Effector memory CD8-positive, alpha-beta T cell (primary cell): ENCODE measurements at regions not wholly inside any gene's neighbourhood (a gene's known extent, or its start where the extent isn't known, plus 50 kb on each side); places are given as distances from the start of the nearest gene placed in this dataset.

Experiments used
- ATAC-seq: fragments of 150-1000 bp; cut with Tn5 transposase; replicated peaks from 2 replicates; pipeline ENCODE4 v1.10.0; 2021; ENCODE audit warnings: mild to moderate bottlenecking, moderate library complexity
- DNase-seq, 3 experiments: peaks; one replicate each; pipeline ENCODE4 v3.0.0; 2021
- H3K27ac Mint-ChIP-seq, 2 donors: one replicate each; pipeline ENCODE4 v1.8.0; 2022; ENCODE audit warnings: mild to moderate bottlenecking in 2 of 2, mixed read lengths in 2 of 2, moderate library complexity in 2 of 2
- H3K27me3 Mint-ChIP-seq, 2 donors: one replicate each; pipeline ENCODE4 v1.8.0; 2022; ENCODE audit warnings: mixed read lengths in 2 of 2
- H3K36me3 Mint-ChIP-seq: one replicate; pipeline ENCODE4 v1.8.0; 2022; ENCODE audit warnings: mild to moderate bottlenecking, moderate library complexity, mixed read lengths; ENCODE audit not compliant: insufficient read depth
- H3K4me1 Mint-ChIP-seq, 2 donors: one replicate each; pipeline ENCODE4 v1.8.0; 2022; ENCODE audit warnings: low read depth in 2 of 2, mixed read lengths in 2 of 2
- H3K4me3 Mint-ChIP-seq, 2 donors: one replicate each; pipeline ENCODE4 v1.8.0; 2022; ENCODE audit warnings: mild to moderate bottlenecking in 2 of 2, mixed read lengths in 2 of 2, moderate library complexity in 2 of 2
- H3K9me3 Mint-ChIP-seq, 2 donors: one replicate each; pipeline ENCODE4 v1.8.0; 2022; ENCODE audit warnings: mixed read lengths in 2 of 2

GRCh38 chr1:208759255-208759654 is 515.1 kb upstream of the PLXNA2 start:
- H3K9me3 Mint-ChIP-seq = peaks cover 0 to 4% of the 10 kb centered on the region in 2 donors
- no peak overlapping the region for H3K27ac Mint-ChIP-seq
- H3K4me1 Mint-ChIP-seq = no peaks in the 10 kb centered on the region
- H3K27me3 Mint-ChIP-seq = no peaks in the 10 kb centered on the region
- DNase-seq = no peak
- no peak overlapping the region for H3K4me3 Mint-ChIP-seq
- ATAC-seq = no peak
- no peaks in the 10 kb centered on the region for H3K36me3 Mint-ChIP-seq

- no peak for ATAC-seq
- no peaks in the 10 kb centered on the region for H3K4me1 Mint-ChIP-seq
- DNase-seq = no peak
- no peak overlapping the region for H3K4me3 Mint-ChIP-seq
- peaks cover 0 to 4% of the 10 kb centered on the region in 2 donors for H3K9me3 Mint-ChIP-seq
- no peaks in the 10 kb centered on the region for H3K36me3 Mint-ChIP-seq
- H3K27ac Mint-ChIP-seq = no peak overlapping the region
- no peaks in the 10 kb centered on the region for H3K27me3 Mint-ChIP-seq
These were observed 519.8 kb upstream of the PLXNA2 start for GRCh38 chr1:208763971-208764370.

GRCh38 chr1:208766832-208767231 is 522.6 kb upstream of the PLXNA2 start:
- no peak overlapping the region for H3K4me3 Mint-ChIP-seq
- no peaks in the 10 kb centered on the region for H3K4me1 Mint-ChIP-seq
- no peak for ATAC-seq
- no peaks in the 10 kb centered on the region for H3K27me3 Mint-ChIP-seq
- H3K36me3 Mint-ChIP-seq = no peaks in the 10 kb centered on the region
- no peak overlapping the region for H3K27ac Mint-ChIP-seq
- DNase-seq = no peak
- H3K9me3 Mint-ChIP-seq = no peaks in the 10 kb centered on the region

GRCh38 chr1:208767816-208768215 is 523.6 kb upstream of the PLXNA2 start:
- H3K36me3 Mint-ChIP-seq = no peaks in the 10 kb centered on the region
- no peak overlapping the region for H3K4me3 Mint-ChIP-seq
- H3K27me3 Mint-ChIP-seq = no peaks in the 10 kb centered on the region
- H3K4me1 Mint-ChIP-seq = no peaks in the 10 kb centered on the region
- peaks cover 0 to 2% of the 10 kb centered on the region in 2 donors for H3K9me3 Mint-ChIP-seq
- no peak for ATAC-seq
- no peak overlapping the region for H3K27ac Mint-ChIP-seq
- DNase-seq = no peak

GRCh38 chr1:208772891-208773290 is 528.7 kb upstream of the PLXNA2 start:
- no peak overlapping the region for H3K4me3 Mint-ChIP-seq
- no peak for DNase-seq
- peaks cover 2 to 14% of the 10 kb centered on the region in 2 donors for H3K9me3 Mint-ChIP-seq
- no peaks in the 10 kb centered on the region for H3K36me3 Mint-ChIP-seq
- no peak overlapping the region for H3K27ac Mint-ChIP-seq
- no peak for ATAC-seq
- no peaks in the 10 kb centered on the region for H3K27me3 Mint-ChIP-seq
- H3K4me1 Mint-ChIP-seq = no peaks in the 10 kb centered on the region

- H3K4me1 Mint-ChIP-seq = no peaks in the 10 kb centered on the region
- DNase-seq (no peak), ATAC-seq (no peak)
- peaks cover 2 to 14% of the 10 kb centered on the region in 2 donors for H3K9me3 Mint-ChIP-seq
- no peak overlapping the region for H3K4me3 Mint-ChIP-seq
- no peaks in the 10 kb centered on the region for H3K27me3 Mint-ChIP-seq
- H3K36me3 Mint-ChIP-seq = no peaks in the 10 kb centered on the region
- H3K27ac Mint-ChIP-seq = no peak overlapping the region
These were observed 531.7 kb upstream of the PLXNA2 start for GRCh38 chr1:208775841-208776240.

GRCh38 chr1:208778417-208778816 is 534.2 kb upstream of the PLXNA2 start:
- H3K4me3 Mint-ChIP-seq = no peak overlapping the region
- H3K27ac Mint-ChIP-seq = no peak overlapping the region
- ATAC-seq (no peak), DNase-seq (no peak)
- peaks cover 2 to 7% of the 10 kb centered on the region in 2 donors for H3K9me3 Mint-ChIP-seq
- H3K4me1 Mint-ChIP-seq = no peaks in the 10 kb centered on the region
- H3K36me3 Mint-ChIP-seq = no peaks in the 10 kb centered on the region
- H3K27me3 Mint-ChIP-seq = no peaks in the 10 kb centered on the region

- no peaks in the 10 kb centered on the region for H3K4me1 Mint-ChIP-seq
- H3K36me3 Mint-ChIP-seq = no peaks in the 10 kb centered on the region
- H3K9me3 Mint-ChIP-seq = peaks cover 0 to 2% of the 10 kb centered on the region in 2 donors
- H3K4me3 Mint-ChIP-seq = no peak overlapping the region
- no peak overlapping the region for H3K27ac Mint-ChIP-seq
- ATAC-seq (no peak), DNase-seq (no peak)
- peaks cover 0 to 3% of the 10 kb centered on the region in 2 donors for H3K27me3 Mint-ChIP-seq
These were observed 537.3 kb upstream of the PLXNA2 start for GRCh38 chr1:208781391-208782045.

- no peaks in the 10 kb centered on the region for H3K4me1 Mint-ChIP-seq
- ATAC-seq = no peak
- peaks cover 6 to 10% of the 10 kb centered on the region in 2 donors for H3K27me3 Mint-ChIP-seq
- H3K27ac Mint-ChIP-seq = no peak overlapping the region
- H3K36me3 Mint-ChIP-seq = no peaks in the 10 kb centered on the region
- DNase-seq = no peak
- H3K9me3 Mint-ChIP-seq = no peaks in the 10 kb centered on the region
- no peak overlapping the region for H3K4me3 Mint-ChIP-seq
These were observed 538.0 kb upstream of the PLXNA2 start for GRCh38 chr1:208782186-208782585.

- Mint-ChIP-seq H3K27me3 (peaks cover 11 to 15% of the 10 kb centered on the region in 2 donors), H3K4me1 (no peaks in the 10 kb centered on the region), H3K36me3 (no peaks in the 10 kb centered on the region), H3K9me3 (no peaks in the 10 kb centered on the region), H3K27ac (no peak overlapping the region), H3K4me3 (no peak overlapping the region)
- no peak for DNase-seq
- ATAC-seq = no peak
These were observed 541.4 kb upstream of the PLXNA2 start for GRCh38 chr1:208785629-208786028.

GRCh38 chr1:208787219-208787618 is 543.0 kb upstream of the PLXNA2 start:
- Mint-ChIP-seq H3K4me1 (no peaks in the 10 kb centered on the region), H3K36me3 (no peaks in the 10 kb centered on the region), H3K4me3 (no peak overlapping the region), H3K27ac (no peak overlapping the region), H3K27me3 (peaks cover 11 to 15% of the 10 kb centered on the region in 2 donors), H3K9me3 (no peaks in the 10 kb centered on the region)
- no peak for ATAC-seq
- DNase-seq = no peak

GRCh38 chr1:208788013-208788540 is 543.9 kb upstream of the PLXNA2 start:
- no peaks in the 10 kb centered on the region for H3K9me3 Mint-ChIP-seq
- H3K36me3 Mint-ChIP-seq = no peaks in the 10 kb centered on the region
- peaks cover 11 to 15% of the 10 kb centered on the region in 2 donors for H3K27me3 Mint-ChIP-seq
- ATAC-seq (no peak), DNase-seq (no peak)
- no peaks in the 10 kb centered on the region for H3K4me1 Mint-ChIP-seq
- H3K4me3 Mint-ChIP-seq = no peak overlapping the region
- no peak overlapping the region for H3K27ac Mint-ChIP-seq

GRCh38 chr1:208791456-208791855 is 547.3 kb upstream of the PLXNA2 start:
- Mint-ChIP-seq H3K9me3 (no peaks in the 10 kb centered on the region), H3K27ac (no peak overlapping the region), H3K4me1 (no peaks in the 10 kb centered on the region), H3K36me3 (no peaks in the 10 kb centered on the region), H3K27me3 (peaks cover 11 to 13% of the 10 kb centered on the region in 2 donors), H3K4me3 (no peak overlapping the region)
- ATAC-seq (no peak), DNase-seq (no peak)

- no peaks in the 10 kb centered on the region for H3K36me3 Mint-ChIP-seq
- no peaks in the 10 kb centered on the region for H3K9me3 Mint-ChIP-seq
- ATAC-seq (no peak), DNase-seq (no peak)
- H3K27ac Mint-ChIP-seq = no peak overlapping the region
- H3K4me1 Mint-ChIP-seq = no peaks in the 10 kb centered on the region
- no peaks in the 10 kb centered on the region for H3K27me3 Mint-ChIP-seq
- H3K4me3 Mint-ChIP-seq = no peak overlapping the region
These were observed 549.7 kb upstream of the PLXNA2 start for GRCh38 chr1:208793861-208794345.
